CD14-positive monocyte (primary cell): ENCODE measurements at regions not wholly inside any gene's neighbourhood (a gene's known extent, or its start where the extent isn't known, plus 50 kb on each side); places are given as distances from the start of the nearest gene placed in this dataset.

ENCODE experiments used
- DNase-seq, 3 donors: peaks; one replicate each; pipeline ENCODE4 v3.0.0-alpha.2; 2011 to 2022
- H2AFZ ChIP-seq: 2 replicates; pipeline ENCODE4 v1.6.0; 2012; ENCODE audit warnings: mild to moderate bottlenecking, low read depth, low read length, inconsistent platforms; ENCODE audit not compliant: insufficient read depth, poor library complexity, severe bottlenecking
- H3K27ac ChIP-seq, 2 donors: 1 replicate in 1 of 2; 2 replicates in 1 of 2; pipeline ENCODE4 v1.5.1; 2012 to 2013; ENCODE audit warnings: low read length in 2 of 2, control low read depth in 1 of 2, inconsistent platforms in 1 of 2, low read depth in 1 of 2, mild to moderate bottlenecking in 1 of 2
- H3K27me3 ChIP-seq, 2 donors: one replicate each; pipeline versions ENCODE4 v1.6.0 to v1.6.1; 2011 to 2013; ENCODE audit warnings: low read length in 2 of 2; ENCODE audit not compliant: control insufficient read depth in 2 of 2, insufficient read depth in 2 of 2
- H3K36me3 ChIP-seq, 2 donors: replicated peaks in 1 of 2; 1 replicate in 1 of 2; 2 replicates in 1 of 2; pipeline versions ENCODE4 v1.5.1 to v1.6.1; 2012 to 2013; ENCODE audit warnings: low read length in 2 of 2, control low read depth in 1 of 2, inconsistent platforms in 1 of 2, mild to moderate bottlenecking in 1 of 2; ENCODE audit not compliant: insufficient read depth in 2 of 2, control insufficient read depth in 1 of 2
- H3K4me1 ChIP-seq, 2 donors: 1 replicate in 1 of 2; 2 replicates in 1 of 2; pipeline versions ENCODE4 v1.5.1 to v1.6.1; 2012 to 2013; ENCODE audit warnings: low read length in 2 of 2, control low read depth in 1 of 2, inconsistent platforms in 1 of 2, mild to moderate bottlenecking in 1 of 2, moderate library complexity in 1 of 2; ENCODE audit not compliant: insufficient read depth in 2 of 2, control insufficient read depth in 1 of 2
- H3K4me2 ChIP-seq: replicated peaks from 2 replicates; pipeline ENCODE3; 2012; ENCODE audit warnings: low read length, moderate library complexity, mild to moderate bottlenecking; ENCODE audit not compliant: poor library complexity, severe bottlenecking; ENCODE audit errors: extremely low read depth
- H3K4me3 ChIP-seq, 3 experiments: fragments of 200-600 bp in 1 of 3; sonication (generic) in 1 of 3; replicated peaks in 1 of 3; 1 replicate in 2 of 3; 2 replicates in 1 of 3; pipeline ENCODE4 v1.5.1; 2011 to 2013; ENCODE audit warnings: low read length in 3 of 3, mild to moderate bottlenecking in 3 of 3, control low read depth in 2 of 3, low read depth in 2 of 3, inconsistent platforms in 1 of 3, moderate library complexity in 1 of 3
- H3K79me2 ChIP-seq: 2 replicates; pipeline ENCODE4 v1.6.0; 2012; ENCODE audit warnings: mild to moderate bottlenecking, control low read depth, inconsistent platforms, low read length, moderate library complexity; ENCODE audit not compliant: insufficient read depth
- H3K9ac ChIP-seq: 2 replicates; pipeline ENCODE4 v1.6.0; 2017; ENCODE audit warnings: low read length, mild to moderate bottlenecking; ENCODE audit not compliant: insufficient read depth, poor library complexity, severe bottlenecking
- H3K9me3 ChIP-seq, 2 donors: replicated peaks in 1 of 2; 1 replicate in 1 of 2; 2 replicates in 1 of 2; pipeline versions ENCODE4 v1.5.1 to v1.6.1; 2012 to 2013; ENCODE audit warnings: low read length in 2 of 2, control low read depth in 1 of 2; ENCODE audit not compliant: control insufficient read depth in 1 of 2, insufficient read depth in 1 of 2
- H4K20me1 ChIP-seq: 2 replicates; pipeline ENCODE4 v1.6.0; 2012; ENCODE audit warnings: mild to moderate bottlenecking, low read length, control low read depth, moderate library complexity; ENCODE audit not compliant: insufficient read depth
- H3K27ac Mint-ChIP-seq, 7 donors: one replicate each; pipeline ENCODE4 v1.8.0; 2020; ENCODE audit warnings: mild to moderate bottlenecking in 7 of 7, mixed read lengths in 7 of 7, moderate library complexity in 6 of 7, inconsistent platforms in 2 of 7
- H3K27me3 Mint-ChIP-seq, 3 donors: one replicate each; pipeline ENCODE4 v1.8.0; 2021 to 2022; ENCODE audit warnings: low read depth in 3 of 3, mild to moderate bottlenecking in 3 of 3, mixed read lengths in 3 of 3, moderate library complexity in 3 of 3, inconsistent platforms in 1 of 3
- H3K36me3 Mint-ChIP-seq, 2 donors: one replicate each; pipeline ENCODE4 v1.8.0; 2020; ENCODE audit warnings: mixed read lengths in 2 of 2, inconsistent platforms in 1 of 2, mild to moderate bottlenecking in 1 of 2
- H3K4me1 Mint-ChIP-seq: one replicate; pipeline ENCODE4 v1.8.0; 2020; ENCODE audit warnings: mild to moderate bottlenecking, mixed read lengths
- H3K4me3 Mint-ChIP-seq, 2 donors: one replicate each; pipeline ENCODE4 v1.8.0; 2020; ENCODE audit warnings: mild to moderate bottlenecking in 2 of 2, mixed read lengths in 2 of 2, moderate library complexity in 1 of 2
- H3K9me3 Mint-ChIP-seq, 7 donors: one replicate each; pipeline ENCODE4 v1.8.0; 2020 to 2022; ENCODE audit warnings: mixed read lengths in 7 of 7, mild to moderate bottlenecking in 6 of 7, moderate library complexity in 6 of 7, inconsistent platforms in 2 of 7
- CTCF ChIP-seq: fragments of 200-600 bp; IDR thresholded peaks from one replicate; pipeline ENCODE4 v1.8.0; 2022; ENCODE audit warnings: antibody characterized with exemption, mild to moderate bottlenecking
- WGBS: methylation state at CpG from one replicate; pipeline ENCODE4 v1.1.5; 2013; ENCODE audit warnings: missing lambda C conversion rate; ENCODE audit not compliant: insufficient coverage; 5-methylcytosine and 5-hydroxymethylcytosine counted together
- intact Hi-C, 2 donors: fragments of 100-400 bp; cut with micrococcal nuclease; formaldehyde crosslinking; loops; one replicate each; pipeline versions ENCODE4 v1.15.0 to v1.15.1; 2023

- TF ChIP-seq CTCF, result no peak
- no peaks in the 10 kb centered on the region for H4K20me1 ChIP-seq
- H3K9ac ChIP-seq, result no peak overlapping the region
- intact Hi-C loops, result no loop called here
- H3K27ac Mint-ChIP-seq, result no peak overlapping the region
- no peaks in the 10 kb centered on the region for H3K9me3 Mint-ChIP-seq
- peaks cover 29% of the 10 kb centered on the region for H3K4me1 Mint-ChIP-seq
- no peaks in the 10 kb centered on the region for H3K36me3 ChIP-seq
- H3K36me3 Mint-ChIP-seq, result no peaks in the 10 kb centered on the region
- H3K79me2 ChIP-seq, result peaks cover 34% of the 10 kb centered on the region
- no peak overlapping the region for H2AFZ ChIP-seq
- H3K27me3 ChIP-seq, result no peaks in the 10 kb centered on the region
- no peak overlapping the region for H3K4me3 Mint-ChIP-seq
- H3K27ac ChIP-seq, result no peak overlapping the region
- WGBS, result 100% methylated on average over 1 of the region's 5 CpGs
- peaks cover 5 to 8% of the 10 kb centered on the region in 2 donors for H3K4me1 ChIP-seq
- no peaks in the 10 kb centered on the region for H3K27me3 Mint-ChIP-seq
- no peak overlapping the region for H3K4me3 ChIP-seq
- DNase-seq, result no peak
- no peak overlapping the region for H3K4me2 ChIP-seq
- no peaks in the 10 kb centered on the region for H3K9me3 ChIP-seq
These were observed 103.6 kb downstream of the C9orf152 start for GRCh38 chr9:110104261-110104809.

GRCh38 chr9:110105107-110105506 is 102.9 kb downstream of the C9orf152 start:
- no peak overlapping the region for H3K27ac Mint-ChIP-seq
- H3K4me2 ChIP-seq, result no peak overlapping the region
- no peak overlapping the region for H3K4me3 ChIP-seq
- H3K36me3 ChIP-seq, result no peaks in the 10 kb centered on the region
- H4K20me1 ChIP-seq, result no peaks in the 10 kb centered on the region
- peaks cover 33% of the 10 kb centered on the region for H3K79me2 ChIP-seq
- H3K27me3 Mint-ChIP-seq, result no peaks in the 10 kb centered on the region
- intact Hi-C loops, result no loop called here
- H3K9ac ChIP-seq, result no peak overlapping the region
- H3K9me3 Mint-ChIP-seq, result no peaks in the 10 kb centered on the region
- no peak overlapping the region for H3K4me3 Mint-ChIP-seq
- H3K4me1 ChIP-seq, result peaks cover 0 to 2% of the 10 kb centered on the region in 2 donors
- no peak overlapping the region for H2AFZ ChIP-seq
- no peaks in the 10 kb centered on the region for H3K9me3 ChIP-seq
- WGBS, result no CpG with 5 or more reads among the region's 2 CpGs
- no peak for DNase-seq
- H3K27me3 ChIP-seq, result no peaks in the 10 kb centered on the region
- no peaks in the 10 kb centered on the region for H3K36me3 Mint-ChIP-seq
- peaks cover 28% of the 10 kb centered on the region for H3K4me1 Mint-ChIP-seq
- H3K27ac ChIP-seq, result no peak overlapping the region
- TF ChIP-seq CTCF, result no peak
